CD4-positive, alpha-beta T cell treated with Interleukin-4 for 4 hours (primary cell): ENCODE measurements at regions not wholly inside any gene's neighbourhood (a gene's known extent, or its start where the extent isn't known, plus 50 kb on each side); places are given as distances from the start of the nearest gene placed in this dataset.

Experiments used
- DNase-seq: peaks from one replicate; pipeline ENCODE4 v3.0.0-alpha.2; 2020

DNA sequence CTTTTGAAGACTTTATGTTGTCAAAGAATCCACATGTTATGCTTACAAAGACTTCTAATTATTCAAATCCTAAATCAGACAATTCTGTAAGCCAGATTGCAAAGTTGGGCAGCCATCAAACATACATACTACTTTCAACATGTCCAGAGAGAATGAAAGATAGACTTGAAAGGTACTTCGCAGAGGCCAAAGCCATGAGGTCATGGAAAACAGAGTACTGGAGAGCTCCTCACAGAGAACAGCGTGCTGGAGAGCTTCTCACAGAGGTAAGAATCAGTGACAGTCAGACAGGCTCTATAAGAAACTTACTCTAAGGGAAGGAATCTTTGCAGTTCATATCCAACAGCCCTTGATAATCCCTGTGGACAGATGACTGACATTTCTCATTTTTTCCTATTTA lies 400.2 kb downstream of the GJA1 start:
- DNase-seq, result no peak

DNA sequence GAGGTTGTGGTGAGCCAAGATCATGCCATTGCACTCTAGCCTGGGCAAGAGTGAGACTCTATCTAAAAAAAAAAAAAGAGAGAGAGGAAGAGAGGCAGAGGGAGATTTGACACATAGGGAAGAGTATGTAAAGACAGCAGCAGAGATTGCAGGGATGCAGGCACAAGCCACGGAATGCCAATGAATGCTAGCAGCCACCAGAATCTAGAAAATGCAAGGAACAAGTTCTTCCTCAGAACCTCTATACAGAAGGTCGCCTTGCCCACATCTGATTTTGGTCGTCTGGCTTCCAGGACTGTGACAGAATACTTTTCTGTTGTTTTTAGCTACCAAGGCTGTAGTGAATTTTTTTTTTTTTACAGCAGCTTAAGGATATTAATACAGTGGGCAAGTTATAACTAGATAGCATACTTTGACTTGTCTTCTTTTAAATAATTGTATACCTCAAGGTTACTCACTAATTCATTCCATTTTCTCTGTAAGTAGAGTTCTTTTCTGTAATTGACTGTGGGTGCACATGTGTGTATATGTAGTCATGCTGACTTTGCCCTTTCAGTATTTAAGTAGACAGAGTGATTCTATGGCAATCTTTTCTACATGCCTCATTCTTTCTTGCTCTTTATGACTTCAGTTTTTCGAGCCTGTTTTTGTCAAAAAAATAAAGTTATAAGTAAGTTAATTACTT lies 402.2 kb downstream of the GJA1 start:
- DNase-seq, result no peak

DNA sequence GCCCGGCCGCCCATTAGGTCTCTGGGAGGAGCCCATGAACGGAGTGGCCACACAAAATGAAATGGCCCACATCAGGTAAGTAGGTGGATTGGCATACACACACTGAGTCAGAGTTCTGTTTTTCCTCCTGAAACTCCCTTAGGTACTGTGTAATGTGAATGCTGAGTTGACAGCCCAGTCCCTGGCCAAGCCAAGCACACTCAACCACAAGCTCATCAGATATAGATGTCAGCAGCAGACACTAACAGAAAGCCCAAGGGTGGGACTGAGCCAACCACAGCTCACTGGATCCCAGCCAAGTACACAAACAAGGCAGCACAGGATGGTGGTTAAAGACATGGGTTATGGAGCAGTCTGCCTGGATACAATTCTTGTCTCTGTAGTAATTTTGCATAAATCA lies 403.4 kb downstream of the GJA1 start:
- DNase-seq, result no peak

DNA sequence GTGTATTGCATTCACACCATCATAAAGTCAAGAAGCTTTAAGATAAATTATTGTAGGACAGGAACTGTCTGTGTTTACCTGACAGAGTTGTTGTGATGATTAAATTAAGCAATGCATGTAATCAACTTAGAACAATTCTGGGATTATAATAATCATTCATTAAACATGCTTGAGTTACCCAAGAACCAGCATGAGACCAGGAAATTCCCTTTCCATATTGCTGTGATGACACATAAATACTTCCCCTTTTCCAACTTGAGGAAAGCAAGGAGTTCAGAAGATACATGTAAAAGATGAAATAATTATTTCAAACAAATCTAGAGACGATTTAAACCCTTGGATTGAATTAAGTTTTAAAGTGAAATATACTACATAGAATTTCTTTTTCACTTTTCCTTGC lies 404.4 kb downstream of the GJA1 start:
- DNase-seq, result no peak

DNA sequence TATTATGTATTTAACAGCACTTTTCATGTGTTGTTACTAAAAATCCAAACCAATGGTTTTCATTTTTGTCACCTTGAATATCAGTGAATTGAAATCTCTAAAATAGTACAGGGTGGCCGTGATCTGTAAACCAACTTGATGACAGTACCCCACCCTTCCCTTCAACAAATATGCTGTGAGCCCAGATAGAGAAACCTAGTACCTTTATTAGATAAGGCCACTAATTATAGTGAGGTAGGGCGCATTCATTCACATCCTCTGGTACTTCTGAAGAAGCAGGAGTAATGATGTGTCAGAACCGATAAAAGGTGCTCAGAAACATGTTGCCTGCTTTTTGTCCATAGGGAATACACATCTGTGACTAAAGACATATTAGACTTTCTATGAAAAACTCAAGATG lies 409.5 kb downstream of the GJA1 start:
- DNase-seq, result no peak

DNA sequence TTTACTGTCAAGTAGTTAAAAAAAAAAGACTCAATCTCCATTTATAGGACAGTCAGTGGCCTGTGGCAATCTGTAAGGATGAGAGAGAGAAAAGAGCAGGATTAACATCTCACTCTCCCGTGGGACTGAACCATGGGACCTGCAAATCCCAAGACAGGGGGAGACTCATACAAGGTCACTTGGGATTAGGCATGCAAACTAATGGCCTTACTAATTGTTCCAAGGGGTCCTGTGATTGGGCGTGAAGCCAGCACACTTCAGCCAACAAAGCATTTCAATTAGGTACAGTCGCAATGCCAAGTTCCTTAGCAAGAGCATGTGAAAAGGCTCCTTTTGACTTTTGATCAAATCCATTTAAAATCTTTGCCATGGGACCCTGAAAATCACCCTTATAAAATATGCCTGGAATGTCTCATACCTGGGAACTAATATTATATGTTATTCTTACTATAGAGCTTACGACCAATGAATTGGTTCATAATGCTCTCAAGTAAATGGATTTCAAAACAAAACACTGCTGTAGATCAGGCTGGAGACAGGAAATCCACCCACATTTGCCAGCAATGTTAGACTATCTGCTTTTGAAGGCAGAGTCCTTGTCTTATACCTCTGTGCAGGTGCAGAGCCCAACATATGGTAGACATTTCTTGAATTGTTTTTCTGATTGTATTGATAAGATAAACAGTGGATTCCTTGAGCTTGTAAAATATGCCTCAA lies 412.5 kb downstream of the GJA1 start:
- DNase-seq, result no peak

DNA sequence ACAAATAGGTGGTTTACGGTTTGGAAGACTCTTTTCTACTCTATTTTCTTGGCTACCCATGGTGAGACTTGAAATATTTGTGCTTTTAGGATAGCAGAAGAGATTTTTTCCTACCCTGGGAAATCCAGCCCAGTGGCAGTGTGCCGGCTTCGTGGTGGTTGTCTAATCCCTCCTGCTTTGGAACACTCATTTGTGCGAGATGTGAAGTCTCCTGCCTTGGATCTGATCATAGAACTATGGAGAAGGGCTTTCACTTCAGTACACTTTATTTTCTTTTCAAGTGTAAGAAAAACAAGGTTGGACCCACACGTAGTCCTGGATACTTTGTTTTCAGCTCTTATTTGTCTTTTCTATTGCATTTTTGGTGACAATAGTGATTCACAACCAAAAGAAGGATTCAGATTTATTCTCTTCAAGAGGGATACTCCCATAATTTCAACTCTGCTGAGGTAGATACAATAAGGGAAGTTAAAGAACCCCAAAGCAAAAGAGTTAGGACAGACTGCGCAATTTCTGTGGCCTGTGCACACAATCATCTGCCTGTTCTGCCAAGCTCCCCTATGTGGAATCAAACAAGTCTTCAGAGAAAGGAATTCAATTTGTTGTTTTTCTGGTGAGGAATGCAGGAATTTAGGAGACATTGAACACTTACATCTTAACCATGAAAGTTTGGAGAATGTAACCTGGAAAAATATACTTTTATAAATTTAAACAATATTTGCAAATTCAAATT lies 413.2 kb downstream of the GJA1 start:
- DNase-seq, result no peak

DNA sequence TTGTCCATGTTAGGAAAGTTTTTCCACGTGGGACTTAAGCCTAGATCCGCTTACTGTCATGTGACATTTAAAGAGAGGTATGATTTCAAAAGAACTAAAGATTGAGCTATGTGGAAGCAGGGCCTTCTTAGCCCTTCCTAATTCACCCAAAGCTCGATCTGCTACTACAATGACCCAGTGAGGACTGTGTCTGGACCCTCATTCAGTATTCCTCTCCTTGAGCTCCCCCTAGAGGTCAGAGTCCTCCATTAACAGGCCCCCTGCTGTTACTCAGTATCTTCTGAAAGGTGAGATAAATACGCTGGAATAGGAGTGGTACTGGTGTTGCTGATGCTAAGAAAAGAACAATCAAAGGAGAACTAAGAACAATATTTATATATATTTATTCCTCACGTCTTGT lies 414.0 kb downstream of the GJA1 start:
- no peak for DNase-seq

DNA sequence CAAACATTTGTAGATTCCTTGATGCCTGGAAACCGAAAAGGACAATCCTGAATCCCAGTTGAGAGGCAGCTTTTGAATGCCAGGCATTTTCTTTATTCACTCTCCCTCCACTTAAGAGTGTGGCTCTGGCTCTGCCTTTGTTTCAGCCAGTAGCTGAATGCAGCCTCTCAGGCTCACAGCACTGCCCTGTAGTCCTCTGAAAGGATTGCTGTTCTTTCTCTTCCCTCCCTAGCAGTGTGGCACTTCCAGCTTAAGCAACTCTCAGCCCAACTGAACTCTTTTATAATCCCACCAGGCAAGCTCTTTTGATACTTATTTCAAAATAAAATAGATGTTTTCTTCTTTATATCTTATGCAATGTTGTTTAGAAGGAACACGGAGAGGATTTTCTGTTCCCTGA lies 415.6 kb downstream of the GJA1 start:
- no peak for DNase-seq

DNA sequence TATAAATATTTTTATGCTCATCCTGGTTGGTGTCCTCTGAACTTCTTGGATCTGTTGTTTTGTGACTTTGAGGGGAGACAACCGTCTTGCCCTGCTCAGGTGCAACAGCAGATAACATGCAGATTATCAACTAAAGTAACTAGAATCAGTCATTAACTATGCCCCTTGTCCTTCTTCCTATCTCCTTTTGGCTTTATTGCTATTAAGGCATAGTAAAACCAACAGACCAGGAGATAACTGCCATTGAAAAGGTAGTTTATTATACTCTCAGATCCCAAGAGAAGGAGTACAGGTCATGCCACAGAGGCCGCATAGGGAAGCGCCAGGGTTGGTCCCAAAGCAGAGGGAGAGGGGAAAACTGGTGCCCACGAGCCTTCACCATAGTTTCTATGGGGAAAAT lies 418.2 kb downstream of the GJA1 start:
- DNase-seq, result no peak

DNA sequence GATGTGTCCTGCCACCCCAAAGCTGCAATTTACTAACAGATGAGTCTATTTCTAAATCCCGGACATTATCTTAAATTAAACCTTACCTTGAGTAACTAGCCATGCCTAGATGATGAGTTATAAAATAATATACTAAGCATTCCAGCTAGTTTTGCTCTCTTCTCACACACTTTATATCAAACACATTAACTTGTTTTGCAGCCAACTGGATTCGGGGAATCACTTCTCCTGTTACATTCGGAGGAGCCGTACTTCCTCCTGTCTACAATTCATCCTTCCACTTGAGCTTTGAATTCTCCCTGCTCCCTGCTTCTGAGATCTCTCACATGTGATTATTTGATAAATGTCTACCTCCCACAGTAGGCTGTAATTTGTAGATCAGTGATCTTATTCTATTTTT lies 420.1 kb downstream of the GJA1 start:
- DNase-seq, result no peak

DNA sequence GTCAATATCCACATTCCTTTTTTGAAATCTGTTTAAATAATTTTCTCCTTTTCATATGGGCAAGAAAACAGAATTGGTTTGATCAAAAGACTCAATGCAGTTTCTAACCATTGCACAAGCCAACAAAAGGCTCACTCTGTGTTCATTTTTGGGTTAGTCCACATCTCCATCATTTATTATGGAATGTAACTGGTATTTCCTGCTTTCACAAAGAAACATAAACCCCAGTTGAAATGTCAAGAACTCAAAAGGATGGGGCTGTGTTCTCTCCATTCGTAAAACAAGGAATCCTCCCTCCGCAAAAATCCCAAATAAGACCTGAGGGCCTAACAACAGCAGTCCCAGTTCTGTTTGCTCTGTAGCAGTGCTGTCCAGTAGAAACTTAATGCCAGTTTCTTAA lies 420.9 kb downstream of the GJA1 start:
- DNase-seq, result no peak

DNA sequence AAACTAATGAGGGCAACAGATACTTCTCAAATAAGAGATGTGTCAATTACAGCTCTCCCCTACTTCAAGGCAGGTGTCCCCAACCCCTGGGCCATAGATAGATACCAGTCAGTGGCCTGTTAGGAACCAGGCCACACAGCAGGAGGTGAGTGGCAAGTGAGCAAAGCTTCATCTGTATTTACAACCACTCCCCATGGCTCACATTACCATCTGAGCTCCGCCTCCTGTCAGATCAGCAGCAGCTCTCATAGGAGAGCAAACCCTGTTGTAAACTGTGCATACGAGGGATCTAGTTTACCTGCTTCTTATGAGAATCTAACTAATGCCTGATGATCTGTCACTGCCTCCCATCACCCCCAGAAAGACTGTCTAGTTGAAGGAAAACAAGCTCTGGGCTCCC lies 422.1 kb downstream of the GJA1 start:
- DNase-seq, result no peak

DNA sequence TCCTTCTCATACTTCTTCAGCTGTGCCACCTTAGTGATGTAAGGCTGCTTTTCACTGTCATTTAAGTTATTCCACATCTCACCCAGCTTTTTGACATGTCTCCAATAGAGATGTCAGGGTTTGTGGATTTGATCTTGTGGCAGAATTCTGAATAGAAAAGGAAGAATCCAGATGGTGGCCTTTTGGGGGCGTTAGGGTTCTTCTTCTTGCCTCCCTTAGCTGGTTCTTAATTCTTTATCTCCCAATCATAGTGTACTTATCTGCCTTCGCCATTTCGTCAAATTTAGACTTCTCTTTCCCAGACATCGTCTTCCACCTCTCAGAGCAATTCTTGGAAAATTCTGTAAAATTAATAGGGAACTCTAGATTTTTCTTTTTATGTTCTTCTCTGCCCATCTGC lies 422.9 kb downstream of the GJA1 start:
- DNase-seq, result no peak

DNA sequence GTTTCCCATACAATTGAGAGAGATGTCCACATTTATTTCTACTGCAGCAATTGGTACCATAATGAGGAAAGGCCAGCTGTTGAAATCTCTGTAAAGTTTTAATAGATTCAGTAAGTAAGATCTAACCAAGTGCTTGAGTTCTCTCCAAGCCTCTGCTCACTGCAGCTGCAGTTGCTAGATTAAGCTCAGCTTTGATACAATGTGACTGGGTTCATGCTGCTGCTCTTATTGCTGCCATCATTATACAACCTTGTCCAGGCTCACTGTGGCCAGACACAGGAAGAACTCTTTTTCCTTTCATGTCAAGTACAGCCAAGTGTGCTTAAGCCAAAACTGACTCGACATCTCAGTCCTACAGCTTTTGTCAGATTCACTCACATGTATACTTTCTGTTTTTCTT lies 423.5 kb downstream of the GJA1 start:
- DNase-seq, result no peak

DNA sequence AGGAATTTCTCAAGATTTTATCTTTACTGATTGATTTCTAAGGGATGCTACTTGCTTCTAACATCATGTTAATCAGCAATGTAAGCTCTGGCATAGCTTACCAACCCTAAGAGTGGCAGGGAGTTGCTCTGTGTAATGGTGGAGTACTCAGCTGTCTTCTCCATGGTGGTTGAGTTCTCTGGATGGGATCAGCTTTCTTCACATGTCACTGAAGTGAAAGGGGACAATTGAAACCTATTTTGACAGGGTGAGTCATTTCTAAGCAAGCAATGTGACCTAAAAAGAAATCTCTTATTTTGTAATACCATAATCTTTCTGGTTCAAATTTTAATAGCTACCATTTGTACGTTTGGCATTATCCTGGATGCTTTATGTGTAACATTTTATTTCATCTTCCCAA lies 430.4 kb downstream of the GJA1 start:
- no peak for DNase-seq

DNA sequence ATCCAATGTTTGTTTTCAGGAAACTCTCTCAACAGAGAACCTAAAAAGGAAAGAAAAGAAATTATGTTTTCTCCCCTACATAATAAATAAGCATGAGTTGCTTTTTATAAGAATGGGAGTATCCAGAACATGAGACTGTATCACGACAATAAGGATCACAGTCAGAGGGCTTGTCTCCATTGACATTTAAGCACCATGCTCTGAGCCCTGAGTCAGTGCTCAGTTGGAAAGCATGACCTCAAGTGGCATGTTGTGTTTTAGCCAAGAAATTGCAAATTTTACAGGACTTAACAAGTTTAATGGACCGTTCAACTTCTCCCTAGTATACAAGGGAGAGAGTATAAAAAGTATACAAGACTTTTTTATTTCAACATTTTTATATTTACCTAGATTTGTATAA lies 431.6 kb downstream of the GJA1 start:
- DNase-seq, result no peak

DNA sequence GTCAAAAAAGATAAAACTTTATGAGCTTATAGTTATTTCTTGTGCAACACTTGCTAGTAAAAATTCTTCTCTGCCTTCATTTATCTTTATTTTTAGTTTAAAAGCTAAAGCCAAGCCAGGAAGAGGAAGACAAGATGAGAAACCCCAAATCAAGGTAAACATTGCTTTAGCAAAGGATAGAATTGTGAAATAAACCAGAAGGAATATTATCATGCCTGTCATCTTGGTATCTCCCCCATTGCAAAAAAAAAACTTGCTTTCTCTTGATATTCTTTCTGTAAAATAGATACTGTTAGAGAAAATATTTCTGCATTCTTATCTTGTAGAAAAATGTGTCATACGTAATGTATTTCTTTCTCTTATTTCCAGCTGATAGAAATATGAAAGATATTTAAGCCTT lies 432.8 kb downstream of the GJA1 start:
- no peak for DNase-seq

DNA sequence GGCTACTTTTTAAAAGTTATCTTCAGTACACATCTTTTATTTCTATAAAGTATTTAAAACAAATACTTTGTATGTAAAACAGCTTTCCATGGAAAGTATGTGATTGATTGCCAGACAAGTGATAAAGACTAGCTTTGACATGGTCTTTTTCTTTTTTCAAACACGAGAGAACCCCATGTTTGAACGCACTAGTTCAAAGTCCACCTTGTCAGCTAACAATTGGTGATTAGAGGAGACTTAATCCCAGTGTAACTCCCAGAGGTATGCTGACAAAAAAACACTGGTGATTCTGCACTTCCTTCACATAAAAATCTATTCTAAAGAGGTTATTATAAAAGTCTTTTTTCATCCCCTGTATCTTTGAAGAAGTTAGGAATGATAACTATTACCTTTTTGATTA lies 438.1 kb downstream of the GJA1 start:
- DNase-seq, result no peak

DNA sequence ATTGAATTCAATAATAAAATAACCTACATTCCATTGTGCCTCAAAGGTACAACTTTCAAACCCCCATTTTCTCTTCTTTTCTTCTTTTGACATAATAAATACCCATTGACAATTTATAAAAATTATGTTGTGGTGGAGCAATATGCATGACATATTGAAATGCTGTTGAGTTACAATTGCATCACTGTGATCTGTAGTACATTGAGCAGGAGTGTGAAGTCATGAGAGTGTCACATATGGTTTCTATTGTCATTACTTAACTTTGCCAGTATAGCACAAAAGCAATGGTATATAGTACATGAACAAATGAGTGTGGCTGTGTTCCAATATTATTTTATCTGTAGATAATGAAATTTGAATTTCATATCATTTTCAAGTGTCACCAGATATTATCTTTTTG lies 441.3 kb downstream of the GJA1 start:
- no peak for DNase-seq

DNA sequence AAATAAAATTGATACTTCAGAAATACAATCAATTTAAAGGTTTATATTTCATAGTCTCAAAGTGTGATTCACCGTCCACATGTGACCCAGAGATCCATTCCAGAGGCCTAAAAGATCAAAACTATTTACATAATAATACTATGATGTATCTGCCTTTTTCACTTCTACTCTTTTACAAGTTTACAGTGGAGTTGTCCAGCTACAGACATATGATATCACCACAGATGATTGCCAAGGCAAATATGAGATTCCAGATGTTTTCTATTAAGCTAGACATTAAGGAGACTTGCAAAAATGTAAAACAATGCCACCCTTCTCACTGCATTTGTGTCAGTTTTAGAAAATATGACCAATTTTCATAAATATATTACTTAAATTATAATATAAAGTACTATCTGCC lies 443.7 kb downstream of the GJA1 start:
- no peak for DNase-seq

DNA sequence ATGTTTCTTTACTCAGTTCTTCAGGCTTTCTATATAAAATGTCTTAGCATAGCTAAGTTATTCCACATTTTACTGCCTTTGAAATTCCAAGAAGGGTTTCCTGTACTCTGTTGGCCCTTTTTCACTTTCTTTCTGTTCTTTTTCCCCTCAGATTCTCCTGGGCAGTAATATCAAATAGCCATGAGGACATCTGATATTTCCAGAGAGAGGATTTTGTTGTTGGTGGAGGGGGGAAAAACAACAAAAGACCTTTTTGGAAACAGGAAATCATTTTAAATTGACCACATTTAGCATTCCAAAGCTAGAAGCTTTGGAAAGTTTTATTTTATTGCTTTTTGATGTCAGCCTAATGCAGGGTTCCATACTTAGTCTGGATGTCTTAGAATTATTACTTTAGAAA lies 445.4 kb downstream of the GJA1 start:
- DNase-seq, result no peak

DNA sequence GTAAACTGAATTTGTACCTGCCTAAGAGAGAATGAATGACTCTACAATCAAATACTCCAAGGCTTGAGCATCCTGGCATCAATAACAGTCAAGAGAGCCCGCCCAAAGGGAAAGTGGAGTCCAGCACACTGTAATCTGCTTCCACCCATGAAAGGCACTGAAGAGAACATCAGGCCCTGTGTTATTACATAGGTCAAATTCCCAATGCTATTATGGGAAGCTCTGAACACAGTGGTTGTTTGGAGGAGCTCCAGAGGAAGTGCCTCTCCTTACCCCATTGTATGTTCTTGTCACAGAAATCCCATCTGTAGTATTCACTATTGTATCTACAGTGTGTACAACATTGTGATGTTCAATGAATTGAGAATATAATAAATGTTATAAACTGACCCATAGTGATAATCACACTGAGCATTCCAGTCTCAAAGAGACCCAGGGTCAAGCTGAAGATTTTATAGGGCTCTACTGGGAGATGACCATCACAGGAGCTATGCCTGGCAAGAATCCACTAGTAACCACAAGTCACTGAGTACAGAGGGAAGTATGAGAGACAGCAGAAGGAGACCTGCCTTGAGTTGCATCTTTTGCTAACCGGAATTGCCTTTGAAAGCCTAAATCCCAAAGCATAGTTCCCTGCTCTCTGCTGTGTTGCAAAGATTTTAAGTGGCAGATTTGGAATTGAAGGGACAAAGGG lies 446.7 kb downstream of the GJA1 start:
- no peak for DNase-seq

DNA sequence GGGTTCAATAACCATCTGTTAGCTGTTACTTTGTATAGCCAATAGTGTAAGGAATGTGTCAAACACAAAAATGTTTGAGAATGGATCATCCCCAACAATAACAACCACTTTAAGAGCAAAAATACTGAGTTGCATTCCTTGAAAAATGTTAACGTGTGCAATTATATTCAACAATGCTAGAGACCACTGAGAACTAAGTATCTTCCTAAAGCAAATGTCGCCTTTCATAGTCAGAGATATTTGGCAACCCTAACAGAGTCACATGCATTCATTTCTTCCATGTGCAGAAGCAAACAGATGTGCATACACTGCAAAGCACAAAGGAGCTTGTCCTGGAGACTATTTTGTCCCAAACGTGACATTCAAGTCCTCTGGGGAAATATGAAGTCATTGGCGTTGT lies 448.6 kb downstream of the GJA1 start:
- DNase-seq, result no peak
